ENCODE measurements at regions not wholly inside any gene's neighbourhood (a gene's known extent, or its start where the extent isn't known, plus 50 kb on each side); places are given as distances from the start of the nearest gene placed in this dataset.

GRCh38 chr2:215736653-215737290 is 276.6 kb downstream of the MREG start:
- no peak for TF ChIP-seq KLF5 (IDR thresholded peaks at IDR 0.05; ENCODE audit: partially characterized antibody)
- TF ChIP-seq MYC (IDR thresholded peaks at IDR 0.05; ENCODE audit: insufficient read depth, insufficient read length, insufficient replicate concordance, low read length, severe bottlenecking) = no peak
- no peak for TF ChIP-seq ZZZ3 (IDR thresholded peaks at IDR 0.05; ENCODE audit: control insufficient read depth, insufficient read length, low read depth)
- TF ChIP-seq RAD21 (IDR thresholded peaks at IDR 0.05; ENCODE audit: insufficient read depth, low read depth, low read length) = no peak
- no peak for TF ChIP-seq ZBTB11 (CRISPR knock-in tag; IDR thresholded peaks at IDR 0.05)
- TF ChIP-seq, protein P1, sequence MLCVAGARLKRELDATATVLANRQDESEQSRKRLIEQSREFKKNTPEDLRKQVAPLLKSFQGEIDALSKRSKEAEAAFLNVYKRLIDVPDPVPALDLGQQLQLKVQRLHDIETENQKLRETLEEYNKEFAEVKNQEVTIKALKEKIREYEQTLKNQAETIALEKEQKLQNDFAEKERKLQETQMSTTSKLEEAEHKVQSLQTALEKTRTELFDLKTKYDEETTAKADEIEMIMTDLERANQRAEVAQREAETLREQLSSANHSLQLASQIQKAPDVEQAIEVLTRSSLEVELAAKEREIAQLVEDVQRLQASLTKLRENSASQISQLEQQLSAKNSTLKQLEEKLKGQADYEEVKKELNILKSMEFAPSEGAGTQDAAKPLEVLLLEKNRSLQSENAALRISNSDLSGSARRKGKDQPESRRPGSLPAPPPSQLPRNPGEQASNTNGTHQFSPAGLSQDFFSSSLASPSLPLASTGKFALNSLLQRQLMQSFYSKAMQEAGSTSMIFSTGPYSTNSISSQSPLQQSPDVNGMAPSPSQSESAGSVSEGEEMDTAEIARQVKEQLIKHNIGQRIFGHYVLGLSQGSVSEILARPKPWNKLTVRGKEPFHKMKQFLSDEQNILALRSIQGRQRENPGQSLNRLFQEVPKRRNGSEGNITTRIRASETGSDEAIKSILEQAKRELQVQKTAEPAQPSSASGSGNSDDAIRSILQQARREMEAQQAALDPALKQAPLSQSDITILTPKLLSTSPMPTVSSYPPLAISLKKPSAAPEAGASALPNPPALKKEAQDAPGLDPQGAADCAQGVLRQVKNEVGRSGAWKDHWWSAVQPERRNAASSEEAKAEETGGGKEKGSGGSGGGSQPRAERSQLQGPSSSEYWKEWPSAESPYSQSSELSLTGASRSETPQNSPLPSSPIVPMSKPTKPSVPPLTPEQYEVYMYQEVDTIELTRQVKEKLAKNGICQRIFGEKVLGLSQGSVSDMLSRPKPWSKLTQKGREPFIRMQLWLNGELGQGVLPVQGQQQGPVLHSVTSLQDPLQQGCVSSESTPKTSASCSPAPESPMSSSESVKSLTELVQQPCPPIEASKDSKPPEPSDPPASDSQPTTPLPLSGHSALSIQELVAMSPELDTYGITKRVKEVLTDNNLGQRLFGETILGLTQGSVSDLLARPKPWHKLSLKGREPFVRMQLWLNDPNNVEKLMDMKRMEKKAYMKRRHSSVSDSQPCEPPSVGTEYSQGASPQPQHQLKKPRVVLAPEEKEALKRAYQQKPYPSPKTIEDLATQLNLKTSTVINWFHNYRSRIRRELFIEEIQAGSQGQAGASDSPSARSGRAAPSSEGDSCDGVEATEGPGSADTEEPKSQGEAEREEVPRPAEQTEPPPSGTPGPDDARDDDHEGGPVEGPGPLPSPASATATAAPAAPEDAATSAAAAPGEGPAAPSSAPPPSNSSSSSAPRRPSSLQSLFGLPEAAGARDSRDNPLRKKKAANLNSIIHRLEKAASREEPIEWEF (IDR thresholded peaks at IDR 0.05; ENCODE audit: insufficient replicate concordance, low read depth, low read length) = no peak
- no peak for TF ChIP-seq SMARCA5 (IDR thresholded peaks at IDR 0.05)
